Upper lobe of left lung (tissue), 4 donors: ENCODE measurements at regions not wholly inside any gene's neighbourhood (a gene's known extent, or its start where the extent isn't known, plus 50 kb on each side); places are given as distances from the start of the nearest gene placed in this dataset.

Source experiments
- CTCF ChIP-seq, 6 experiments: fragments of 450-650 bp in 4 of 6; fragments of 200-600 bp in 2 of 6; sonication (generic) in 2 of 6; IDR thresholded peaks; one replicate each; pipeline ENCODE4 v1.5.1; 2016 to 2019; ENCODE audit warnings: antibody characterized with exemption in 6 of 6
- EP300 ChIP-seq, 4 donors: sonication (generic); formaldehyde crosslinking; IDR thresholded peaks; one replicate each; pipeline ENCODE4 v1.5.1; 2017; ENCODE audit warnings: antibody characterized with exemption in 4 of 4, control low read depth in 2 of 4

- TF ChIP-seq CTCF (IDR thresholded peaks at IDR 0.05) (no peak), EP300 (IDR thresholded peaks at IDR 0.05) (no peak)
Measured at GRCh38 chr9:31873722-31874121, 510.7 kb upstream of the ACO1 start.
